Neutrophil (primary cell): ENCODE measurements at regions not wholly inside any gene's neighbourhood (a gene's known extent, or its start where the extent isn't known, plus 50 kb on each side); places are given as distances from the start of the nearest gene placed in this dataset.

Experiments used
- H3K27ac ChIP-seq: fragments of 200-600 bp; sonication (generic); 2 replicates; pipeline ENCODE4 v1.5.1; 2016; ENCODE audit warnings: mild to moderate bottlenecking, moderate library complexity
- H3K27me3 ChIP-seq: fragments of 200-600 bp; sonication (generic); 2 replicates; pipeline ENCODE4 v1.6.0; 2016; ENCODE audit warnings: mild to moderate bottlenecking
- H3K36me3 ChIP-seq: fragments of 200-600 bp; sonication (generic); 2 replicates; pipeline ENCODE4 v1.5.1; 2017
- H3K4me1 ChIP-seq, 2 experiments: fragments of 200-600 bp in 1 of 2; sonication (generic) in 1 of 2; 1 replicate in 1 of 2; 2 replicates in 1 of 2; pipeline versions ENCODE4 v1.5.1 to v1.6.1; 2013 to 2016; ENCODE audit warnings: low read depth in 1 of 2, low read length in 1 of 2, mild to moderate bottlenecking in 1 of 2, moderate library complexity in 1 of 2; ENCODE audit not compliant: control insufficient read depth in 1 of 2, insufficient read depth in 1 of 2
- H3K4me3 ChIP-seq, 2 experiments: fragments of 200-600 bp in 1 of 2; sonication (generic) in 1 of 2; 1 replicate in 1 of 2; 2 replicates in 1 of 2; pipeline ENCODE4 v1.5.1; 2013 to 2016; ENCODE audit warnings: low read depth in 1 of 2, low read length in 1 of 2, mild to moderate bottlenecking in 1 of 2, moderate library complexity in 1 of 2
- H3K9me3 ChIP-seq: fragments of 200-600 bp; sonication (generic); 2 replicates; pipeline ENCODE4 v1.5.1; 2016
- CTCF ChIP-seq: fragments of 200-600 bp; sonication (generic); IDR thresholded peaks from 2 replicates; pipeline ENCODE4 v1.5.1; 2016; ENCODE audit warnings: antibody characterized with exemption

- no peak for TF ChIP-seq CTCF
- H3K4me3 ChIP-seq: no peak overlapping the region
- no peaks in the 10 kb centered on the region for H3K4me1 ChIP-seq
- H3K27ac ChIP-seq: no peak overlapping the region
- no peaks in the 10 kb centered on the region for H3K9me3 ChIP-seq
- H3K36me3 ChIP-seq: no peaks in the 10 kb centered on the region
- no peaks in the 10 kb centered on the region for H3K27me3 ChIP-seq
These were observed 320.3 kb upstream of the ZC3H12C start for GRCh38 chr11:109772892-109773291.

- TF ChIP-seq CTCF: no peak
- H3K4me1 ChIP-seq: no peaks in the 10 kb centered on the region
These were observed 317.5 kb upstream of the ZC3H12C start for GRCh38 chr11:109775686-109776085.

GRCh38 chr11:109783014-109783413 lies 310.2 kb upstream of the ZC3H12C start:
- no peak for TF ChIP-seq CTCF
- H3K4me1 ChIP-seq: no peaks in the 10 kb centered on the region
- H3K27me3 ChIP-seq: no peaks in the 10 kb centered on the region
- no peaks in the 10 kb centered on the region for H3K36me3 ChIP-seq
- no peak overlapping the region for H3K4me3 ChIP-seq
- H3K9me3 ChIP-seq: no peaks in the 10 kb centered on the region
- no peak overlapping the region for H3K27ac ChIP-seq

More at GRCh38 chr11:109775686-109776085, 317.5 kb upstream of the ZC3H12C start:
- Histone ChIP-seq H3K4me3 (no peak overlapping the region), H3K27ac (no peak overlapping the region), H3K27me3 (no peaks in the 10 kb centered on the region), H3K9me3 (no peaks in the 10 kb centered on the region), H3K36me3 (no peaks in the 10 kb centered on the region)

- H3K9me3 ChIP-seq: no peaks in the 10 kb centered on the region
- no peaks in the 10 kb centered on the region for H3K4me1 ChIP-seq
- no peak overlapping the region for H3K27ac ChIP-seq
- H3K4me3 ChIP-seq: no peak overlapping the region
- H3K36me3 ChIP-seq: no peaks in the 10 kb centered on the region
- no peak for TF ChIP-seq CTCF
- no peaks in the 10 kb centered on the region for H3K27me3 ChIP-seq
These were observed 309.4 kb upstream of the ZC3H12C start for GRCh38 chr11:109783840-109784239.

GRCh38 chr11:109784536-109784935 lies 308.7 kb upstream of the ZC3H12C start:
- no peaks in the 10 kb centered on the region for H3K27me3 ChIP-seq
- no peak overlapping the region for H3K4me3 ChIP-seq
- no peak overlapping the region for H3K27ac ChIP-seq
- no peaks in the 10 kb centered on the region for H3K9me3 ChIP-seq
- H3K4me1 ChIP-seq: no peaks in the 10 kb centered on the region
- no peak for TF ChIP-seq CTCF
- no peaks in the 10 kb centered on the region for H3K36me3 ChIP-seq

GRCh38 chr11:109785198-109785597 lies 308.0 kb upstream of the ZC3H12C start:
- Histone ChIP-seq H3K9me3 (no peaks in the 10 kb centered on the region), H3K4me3 (no peak overlapping the region), H3K27ac (no peak overlapping the region), H3K27me3 (no peaks in the 10 kb centered on the region), H3K36me3 (no peaks in the 10 kb centered on the region), H3K4me1 (no peaks in the 10 kb centered on the region)
- TF ChIP-seq CTCF: no peak
